ENCODE measurements at regions not wholly inside any gene's neighbourhood (a gene's known extent, or its start where the extent isn't known, plus 50 kb on each side); places are given as distances from the start of the nearest gene placed in this dataset.

- Histone ChIP-seq H3K36me3 (no peaks in the 10 kb centered on the region), H3K27ac (no peak overlapping the region), H3K9me3 (no peaks in the 10 kb centered on the region), H3K4me1 (no peaks in the 10 kb centered on the region), H3K27me3 (peaks cover 17% of the 10 kb centered on the region), H3K4me3 (no peak overlapping the region)
- WGBS, 2 donors (ENCODE audit: low coverage in 1 of 2) = 43 to 86% methylated on average over 6 to 8 of the region's 14 CpGs
- TF ChIP-seq EP300 (IDR thresholded peaks at IDR 0.05) (no peak), POLR2AphosphoS5 (IDR thresholded peaks at IDR 0.05) (no peak), POLR2A (IDR thresholded peaks at IDR 0.05) (no peak)
- ATAC-seq = no peak
These were observed 132.0 kb upstream of the FSTL4 start for GRCh38 chr5:133744051-133744959.

- TF ChIP-seq POLR2A (IDR thresholded peaks at IDR 0.05) (no peak), POLR2AphosphoS5 (IDR thresholded peaks at IDR 0.05) (no peak)
- H3K27me3 ChIP-seq = peaks cover 17% of the 10 kb centered on the region
- 75% methylated on average over 3 of the region's 12 CpGs; no CpG with 5 or more reads in 1 of the 2 donors for WGBS, 2 donors (ENCODE audit: low coverage in 1 of 2)
- ATAC-seq = no peak
- no peaks in the 10 kb centered on the region for H3K9me3 ChIP-seq
- H3K36me3 ChIP-seq = no peaks in the 10 kb centered on the region
- no peak overlapping the region for H3K4me3 ChIP-seq
- H3K4me1 ChIP-seq = no peaks in the 10 kb centered on the region
- H3K27ac ChIP-seq = no peak overlapping the region
These were observed 130.2 kb upstream of the FSTL4 start for GRCh38 chr5:133742431-133742988.

- H3K9me3 ChIP-seq = no peaks in the 10 kb centered on the region
- no peak for ATAC-seq
- no peaks in the 10 kb centered on the region for H3K36me3 ChIP-seq
- no peak for TF ChIP-seq CTCF (IDR thresholded peaks at IDR 0.05)
- TF ChIP-seq POLR2AphosphoS5 (IDR thresholded peaks at IDR 0.05) = no peak
- TF ChIP-seq EP300 (IDR thresholded peaks at IDR 0.05) = no peak
- no peak for TF ChIP-seq POLR2A (IDR thresholded peaks at IDR 0.05)
- no peak overlapping the region for H3K4me3 ChIP-seq
- H3K27me3 ChIP-seq = peaks cover 17% of the 10 kb centered on the region
- 80 to 90% methylated on average over 2 to 3 of the region's 4 CpGs for whole genome bisulfite sequencing, 2 donors (ENCODE audit: low coverage in 1 of 2)
- H3K27ac ChIP-seq = no peak overlapping the region
- no peaks in the 10 kb centered on the region for H3K4me1 ChIP-seq
These were observed 129.5 kb upstream of the FSTL4 start for GRCh38 chr5:133741818-133742355.

- H3K36me3 ChIP-seq = no peaks in the 10 kb centered on the region
- peaks cover 17% of the 10 kb centered on the region for H3K27me3 ChIP-seq
- TF ChIP-seq CTCF (IDR thresholded peaks at IDR 0.05) (no peak), POLR2A (IDR thresholded peaks at IDR 0.05) (no peak), EP300 (IDR thresholded peaks at IDR 0.05) (no peak), POLR2AphosphoS5 (IDR thresholded peaks at IDR 0.05) (no peak)
- H3K9me3 ChIP-seq = no peaks in the 10 kb centered on the region
- ATAC-seq = no peak
- no peak overlapping the region for H3K27ac ChIP-seq
- H3K4me1 ChIP-seq = no peaks in the 10 kb centered on the region
- 97% methylated on average over 4 of the region's 4 CpGs; no CpG with 5 or more reads in 1 of the 2 donors for WGBS, 2 donors (ENCODE audit: low coverage in 1 of 2)
- H3K4me3 ChIP-seq = no peak overlapping the region
These were observed 129.1 kb upstream of the FSTL4 start for GRCh38 chr5:133741396-133741795.

GRCh38 chr5:133739181-133739780 lies 126.9 kb upstream of the FSTL4 start:
- WGBS, 2 donors (ENCODE audit: low coverage in 1 of 2) = 77 to 78% methylated on average over 6 of the region's 10 CpGs
- no peaks in the 10 kb centered on the region for H3K36me3 ChIP-seq
- no peak for TF ChIP-seq CTCF (IDR thresholded peaks at IDR 0.05)
- TF ChIP-seq POLR2AphosphoS5 (IDR thresholded peaks at IDR 0.05) = no peak
- TF ChIP-seq POLR2A (IDR thresholded peaks at IDR 0.05) = no peak
- TF ChIP-seq EP300 (IDR thresholded peaks at IDR 0.05) = no peak
- H3K27me3 ChIP-seq = peaks cover 17% of the 10 kb centered on the region
- H3K9me3 ChIP-seq = no peaks in the 10 kb centered on the region
- ATAC-seq = no peak
- no peak overlapping the region for H3K27ac ChIP-seq
- H3K4me1 ChIP-seq = no peaks in the 10 kb centered on the region
- H3K4me3 ChIP-seq = no peak overlapping the region

Measured in gastroesophageal sphincter (tissue), 4 donors.